ENCODE measurements at regions not wholly inside any gene's neighbourhood (a gene's known extent, or its start where the extent isn't known, plus 50 kb on each side); places are given as distances from the start of the nearest gene placed in this dataset.

DNA sequence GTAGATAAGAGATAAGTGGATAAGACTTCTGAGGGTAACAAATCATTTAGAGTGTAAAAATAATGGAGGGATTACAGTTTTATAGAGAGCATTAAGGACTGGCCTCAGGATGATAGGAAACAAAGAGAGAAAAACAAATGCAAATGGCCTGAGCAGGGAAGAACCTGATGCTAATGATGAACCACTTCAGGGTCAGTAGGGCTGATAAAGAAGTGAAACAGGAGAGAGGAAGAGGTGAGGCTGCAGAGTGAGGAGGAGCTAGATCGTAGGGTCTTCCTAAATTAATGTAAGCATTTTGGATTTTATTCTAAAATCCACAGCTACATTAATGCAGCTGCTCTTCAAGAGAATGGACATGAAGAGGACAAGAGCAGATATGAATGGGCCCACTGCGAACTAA lies 698.0 kb upstream of the MEF2C start:
- Mint-ChIP-seq H3K9me3 (ENCODE audit: unreplicated experiment) (peaks cover 2% of the 10 kb centered on the region), H3K4me1 (ENCODE audit: unreplicated experiment) (peaks cover 4% of the 10 kb centered on the region)

GRCh38 chr5:89575319-89575718 lies 692.3 kb upstream of the MEF2C start:
- no peak for DNase-seq (ENCODE audit: extremely low spot score, unreplicated experiment)
- H3K27ac Mint-ChIP-seq (ENCODE audit: unreplicated experiment) = no peak overlapping the region
- no peak overlapping the region for H3K4me3 Mint-ChIP-seq (ENCODE audit: unreplicated experiment)
- H3K27me3 Mint-ChIP-seq (ENCODE audit: unreplicated experiment) = no peaks in the 10 kb centered on the region
- no peaks in the 10 kb centered on the region for H3K4me1 Mint-ChIP-seq (ENCODE audit: unreplicated experiment)
- no peaks in the 10 kb centered on the region for H3K9me3 Mint-ChIP-seq (ENCODE audit: unreplicated experiment)
- H3K36me3 Mint-ChIP-seq (ENCODE audit: unreplicated experiment) = no peaks in the 10 kb centered on the region
- no peak for TF ChIP-seq CTCF (IDR thresholded peaks at IDR 0.05)

More for the DNA sequence above, 698.0 kb upstream of the MEF2C start:
- H3K27ac Mint-ChIP-seq (ENCODE audit: unreplicated experiment) = no peak overlapping the region
- H3K36me3 Mint-ChIP-seq (ENCODE audit: unreplicated experiment) = no peaks in the 10 kb centered on the region
- no peak for TF ChIP-seq CTCF (IDR thresholded peaks at IDR 0.05)
- DNase-seq (ENCODE audit: extremely low spot score, unreplicated experiment) = no peak
- H3K27me3 Mint-ChIP-seq (ENCODE audit: unreplicated experiment) = no peaks in the 10 kb centered on the region
- no peak overlapping the region for H3K4me3 Mint-ChIP-seq (ENCODE audit: unreplicated experiment)

- Mint-ChIP-seq H3K4me3 (ENCODE audit: unreplicated experiment) (no peak overlapping the region), H3K27ac (ENCODE audit: unreplicated experiment) (no peak overlapping the region), H3K27me3 (ENCODE audit: unreplicated experiment) (no peaks in the 10 kb centered on the region), H3K9me3 (ENCODE audit: unreplicated experiment) (no peaks in the 10 kb centered on the region), H3K4me1 (ENCODE audit: unreplicated experiment) (no peaks in the 10 kb centered on the region), H3K36me3 (ENCODE audit: unreplicated experiment) (no peaks in the 10 kb centered on the region)
- DNase-seq (ENCODE audit: extremely low spot score, unreplicated experiment) = no peak
- no peak for TF ChIP-seq CTCF (IDR thresholded peaks at IDR 0.05)
These were observed 690.4 kb upstream of the MEF2C start for GRCh38 chr5:89573345-89573744.

DNA sequence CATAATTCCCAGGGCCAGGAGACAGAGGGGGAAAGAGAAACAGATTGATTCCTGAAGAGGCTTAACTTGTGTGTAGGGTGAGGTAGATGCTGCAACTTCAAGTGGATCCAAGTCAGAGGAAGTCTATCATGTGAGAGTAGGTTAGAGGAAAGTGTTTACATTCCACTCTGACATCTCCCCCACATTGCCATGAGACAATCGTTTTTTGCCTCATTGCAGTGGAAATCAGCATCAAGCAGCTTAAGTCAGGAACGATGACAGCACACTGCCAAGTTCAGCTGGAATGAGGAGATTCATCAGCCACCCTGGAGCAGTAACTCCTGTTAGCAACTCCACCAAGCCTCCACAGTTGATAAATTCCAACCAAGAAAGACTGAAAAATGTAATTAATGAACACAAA lies 689.7 kb upstream of the MEF2C start:
- no peak for DNase-seq (ENCODE audit: extremely low spot score, unreplicated experiment)
- no peaks in the 10 kb centered on the region for H3K36me3 Mint-ChIP-seq (ENCODE audit: unreplicated experiment)
- H3K4me1 Mint-ChIP-seq (ENCODE audit: unreplicated experiment) = no peaks in the 10 kb centered on the region
- H3K9me3 Mint-ChIP-seq (ENCODE audit: unreplicated experiment) = no peaks in the 10 kb centered on the region
- H3K27me3 Mint-ChIP-seq (ENCODE audit: unreplicated experiment) = no peaks in the 10 kb centered on the region
- H3K27ac Mint-ChIP-seq (ENCODE audit: unreplicated experiment) = no peak overlapping the region
- no peak for TF ChIP-seq CTCF (IDR thresholded peaks at IDR 0.05)
- H3K4me3 Mint-ChIP-seq (ENCODE audit: unreplicated experiment) = no peak overlapping the region

- Mint-ChIP-seq H3K27ac (ENCODE audit: unreplicated experiment) (no peak overlapping the region), H3K4me3 (ENCODE audit: unreplicated experiment) (no peak overlapping the region), H3K27me3 (ENCODE audit: unreplicated experiment) (no peaks in the 10 kb centered on the region), H3K36me3 (ENCODE audit: unreplicated experiment) (no peaks in the 10 kb centered on the region), H3K4me1 (ENCODE audit: unreplicated experiment) (no peaks in the 10 kb centered on the region), H3K9me3 (ENCODE audit: unreplicated experiment) (no peaks in the 10 kb centered on the region)
- no peak for DNase-seq (ENCODE audit: extremely low spot score, unreplicated experiment)
- TF ChIP-seq CTCF (IDR thresholded peaks at IDR 0.05) = no peak
These were observed 687.6 kb upstream of the MEF2C start for GRCh38 chr5:89570557-89570956.
